NCI-H2196 treated with DMSO at 0.1 percent for 48 hours (cell line): ENCODE measurements at regions not wholly inside any gene's neighbourhood (a gene's known extent, or its start where the extent isn't known, plus 50 kb on each side); places are given as distances from the start of the nearest gene placed in this dataset.
"Not testable (repeated sequence)": the region's sequence is repeated elsewhere in the genome, so short reads cannot be mapped to it uniquely, and the experiment has no call there.

Source experiments
- DNase-seq: peaks from one replicate; lab custom pipeline; 2025; ENCODE audit not compliant: unreplicated experiment; lab: John Stamatoyannopoulos, UW

- DNase-seq: no peak
Measured at GRCh38 chr4:33078145-33078544, 2358.0 kb downstream of the PCDH7 start.

GRCh38 chr4:33080275-33080674 is 2360.1 kb downstream of the PCDH7 start:
- DNase-seq: no peak

GRCh38 chr4:33085709-33086108 is 2365.5 kb downstream of the PCDH7 start:
- DNase-seq: no peak

DNA sequence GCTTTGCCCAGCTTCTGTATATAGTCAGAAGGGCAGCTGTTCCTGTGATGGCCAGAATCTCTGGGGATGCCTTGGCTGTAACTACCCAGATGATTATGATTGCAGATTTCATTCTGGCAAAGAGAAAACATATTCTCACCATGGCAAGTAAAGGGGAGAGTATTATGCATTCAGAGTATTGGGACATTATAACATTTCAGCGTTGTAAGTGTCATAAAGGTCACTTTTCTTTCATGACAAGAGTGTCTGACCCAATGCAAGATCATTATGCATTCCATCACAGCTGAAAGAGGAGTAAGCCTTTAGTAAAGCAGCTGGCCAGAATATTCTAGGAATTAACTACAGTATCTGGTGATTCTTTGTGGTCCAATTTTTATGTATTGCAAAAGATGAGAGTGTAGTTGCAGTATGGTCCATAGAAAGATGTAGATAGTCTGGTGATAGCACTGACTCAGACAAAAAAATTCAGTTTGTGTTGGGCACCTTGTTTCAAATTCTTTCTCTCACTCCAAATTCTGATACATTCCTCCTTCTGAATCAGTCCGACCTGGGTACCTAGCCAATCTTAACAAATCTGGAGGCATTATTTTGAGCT is 2366.3 kb downstream of the PCDH7 start:
- no peak for DNase-seq

DNA sequence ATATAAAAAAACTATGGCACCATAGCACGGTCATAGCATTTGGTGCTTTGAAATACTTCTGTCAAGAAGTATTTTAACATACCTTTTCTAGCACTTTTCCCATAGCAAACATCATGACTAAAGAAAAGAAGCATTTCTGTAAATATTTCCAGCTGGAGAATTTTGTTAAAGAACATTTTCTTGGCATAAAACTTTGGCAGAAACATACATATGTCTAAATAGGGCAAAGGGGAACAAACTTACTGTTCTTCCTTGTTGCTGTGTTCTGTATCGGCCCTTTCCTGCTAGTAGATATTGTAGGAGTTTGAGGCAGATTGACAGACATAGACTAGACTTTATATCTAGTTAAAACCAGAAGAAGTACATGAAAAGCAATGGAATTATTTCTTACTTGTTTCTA is 2368.5 kb downstream of the PCDH7 start:
- DNase-seq: no peak

- DNase-seq: no peak
Measured at GRCh38 chr4:33090910-33091309, 2370.7 kb downstream of the PCDH7 start.

GRCh38 chr4:33091961-33092360 is 2371.8 kb downstream of the PCDH7 start:
- no peak for DNase-seq

- no peak for DNase-seq
Measured at GRCh38 chr4:33104273-33104672, 2384.1 kb downstream of the PCDH7 start.

- DNase-seq: no peak
Measured at GRCh38 chr4:33107814-33108213, 2387.6 kb downstream of the PCDH7 start.

DNA sequence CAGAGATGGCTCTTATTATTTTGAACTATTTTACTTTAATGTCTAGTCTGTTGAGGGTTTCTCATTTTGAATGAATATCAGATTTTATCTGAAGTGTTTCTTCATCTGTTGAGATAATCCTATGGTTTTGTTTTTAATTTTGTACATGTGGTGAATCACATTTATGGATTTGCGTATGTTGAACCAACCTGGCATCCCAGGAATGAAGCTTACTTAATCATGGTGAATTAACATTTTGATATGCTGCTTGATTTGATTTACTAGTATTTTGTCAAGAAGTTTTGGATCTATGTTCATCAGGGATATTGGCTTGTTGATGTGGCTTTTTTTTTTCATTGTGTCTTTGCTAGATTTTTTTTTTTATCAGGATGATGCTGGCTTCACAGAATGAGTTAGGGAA is 2390.9 kb downstream of the PCDH7 start:
- DNase-seq: no peak

DNA sequence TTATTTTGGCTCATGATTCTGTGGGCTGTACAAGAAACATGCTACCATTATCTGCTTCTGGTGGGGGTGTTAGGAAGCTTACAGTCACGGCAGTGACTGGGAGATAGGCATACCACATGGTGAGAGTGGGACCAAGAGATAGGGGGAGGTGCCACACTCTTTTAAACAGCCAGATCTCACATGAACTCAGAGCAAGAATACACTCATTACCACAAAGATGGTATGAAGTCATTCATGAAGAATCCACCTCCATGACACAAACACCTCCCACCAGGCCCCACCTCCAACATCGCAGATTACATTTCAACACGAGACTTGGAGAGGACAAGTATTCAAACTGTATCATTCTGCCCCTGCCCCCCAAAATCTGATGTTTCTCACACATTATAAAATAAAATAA is 2396.7 kb downstream of the PCDH7 start:
- DNase-seq: no peak

DNA sequence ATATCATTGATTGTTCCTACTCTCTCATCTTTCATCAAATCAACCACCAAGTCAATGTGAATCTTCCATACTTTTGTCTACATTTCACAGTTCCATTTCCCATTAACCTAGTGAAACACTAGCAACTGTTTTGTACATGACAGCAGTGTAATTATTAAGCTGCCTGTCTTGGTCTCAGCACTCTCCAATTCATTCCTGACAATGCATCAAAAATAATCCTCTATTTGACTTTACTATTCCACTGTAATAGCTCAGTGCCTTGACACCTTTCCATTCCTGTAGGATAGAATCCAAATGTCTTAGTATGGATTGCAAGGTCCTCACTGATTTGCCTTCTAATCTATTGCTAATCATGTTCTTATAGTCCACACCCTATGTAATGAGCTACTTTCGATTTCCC is 2405.8 kb downstream of the PCDH7 start:
- DNase-seq: no peak

GRCh38 chr4:33130662-33131061 is 2410.5 kb downstream of the PCDH7 start:
- DNase-seq: not testable (repeated sequence)

DNA sequence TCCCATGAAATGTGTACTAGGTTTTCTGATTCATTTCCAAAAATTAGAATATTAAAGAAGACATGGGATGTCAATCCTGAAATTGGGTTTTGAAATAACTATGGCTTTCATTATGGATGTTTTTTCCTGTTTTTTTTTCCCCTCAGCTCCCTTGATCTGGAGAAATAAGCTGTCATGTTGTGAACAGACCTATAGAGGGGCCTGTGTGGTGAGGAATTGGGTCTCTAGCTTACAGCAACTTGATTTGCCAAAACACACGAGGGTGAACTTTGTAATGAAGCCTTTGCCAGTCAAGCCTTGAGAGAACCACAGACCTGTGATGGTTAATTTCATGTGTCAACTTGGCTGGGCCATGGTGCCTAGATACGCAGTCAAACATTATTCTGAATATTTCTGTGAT is 2413.6 kb downstream of the PCDH7 start:
- no peak for DNase-seq

- no peak for DNase-seq
Measured at GRCh38 chr4:33134366-33134765, 2414.2 kb downstream of the PCDH7 start.

GRCh38 chr4:33149658-33150524 is 2429.7 kb downstream of the PCDH7 start:
- DNase-seq: no peak

GRCh38 chr4:33150525-33150910 is 2430.3 kb downstream of the PCDH7 start:
- DNase-seq: no peak

- DNase-seq: no peak
Measured at GRCh38 chr4:33160126-33160525, 2440.0 kb downstream of the PCDH7 start.

DNA sequence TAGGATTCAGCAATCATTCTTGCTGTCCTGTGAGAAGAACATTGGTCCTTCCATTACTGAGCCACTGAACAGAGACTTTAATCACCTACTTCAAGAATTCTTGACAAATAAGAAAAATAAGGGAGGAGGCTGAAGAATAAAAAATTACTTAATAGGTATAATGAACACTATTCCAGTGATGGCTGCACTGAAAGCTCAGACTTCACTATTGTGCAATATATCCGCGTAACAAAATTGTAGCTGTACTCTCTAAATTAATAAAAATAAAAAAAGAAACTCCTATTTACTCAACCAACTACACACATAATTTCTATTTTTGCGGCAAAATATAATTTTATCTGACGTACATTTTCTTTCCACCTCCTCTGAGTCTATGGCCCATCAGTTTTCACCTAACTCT is 2441.0 kb downstream of the PCDH7 start:
- DNase-seq: no peak

- no peak for DNase-seq
Measured at GRCh38 chr4:33162122-33162521, 2442.0 kb downstream of the PCDH7 start.

DNA sequence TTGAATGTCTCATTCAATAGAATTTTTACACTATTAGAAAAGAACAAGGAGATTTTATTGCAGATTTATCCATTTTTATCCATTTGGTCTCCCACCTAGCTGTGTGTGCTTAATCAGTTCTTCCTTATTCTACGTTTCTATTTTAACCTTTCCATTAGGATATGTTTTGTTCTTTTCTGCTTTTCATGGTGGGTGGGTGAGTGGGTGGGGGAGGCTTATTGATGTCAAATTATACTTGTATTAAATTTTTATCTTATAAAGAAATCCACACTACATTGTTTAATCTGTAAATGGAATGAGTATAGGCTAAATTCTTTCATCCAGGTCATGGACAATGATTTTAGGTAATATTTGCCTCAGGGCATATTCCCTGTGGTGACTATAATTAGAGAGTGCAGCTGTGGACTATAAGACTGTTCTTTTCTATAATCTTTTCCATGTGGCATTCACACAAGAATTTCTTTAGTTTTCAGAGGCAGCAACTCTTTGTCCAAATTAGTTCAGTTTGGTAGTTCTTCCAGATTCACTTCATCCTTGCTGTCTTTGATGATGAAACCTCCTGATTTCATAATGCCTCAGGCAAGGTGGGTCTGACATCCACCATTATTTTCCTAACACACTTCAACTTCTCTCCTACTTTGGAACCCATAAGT is 2451.8 kb downstream of the PCDH7 start:
- no peak for DNase-seq

DNA sequence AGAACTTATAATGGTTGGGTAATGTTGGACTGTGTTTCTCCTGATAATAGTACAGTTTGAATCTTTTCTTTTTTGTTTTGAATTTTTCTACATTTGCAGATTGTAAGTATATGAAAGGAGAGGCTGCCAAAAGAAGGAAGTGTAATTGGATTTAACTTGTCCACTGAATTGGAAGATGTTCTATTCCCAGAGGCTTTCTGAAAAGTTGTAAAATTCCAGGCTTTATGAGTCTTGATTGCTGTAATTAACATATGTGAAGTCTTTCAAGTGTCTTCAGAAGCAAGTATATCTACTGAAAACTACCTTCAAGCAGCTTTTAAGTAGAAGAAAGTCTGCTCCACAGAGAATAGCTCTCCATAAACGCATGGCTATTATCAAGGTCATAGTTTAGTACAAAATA is 2456.4 kb downstream of the PCDH7 start:
- no peak for DNase-seq
